H1 (cell line): ENCODE measurements at regions not wholly inside any gene's neighbourhood (a gene's known extent, or its start where the extent isn't known, plus 50 kb on each side); places are given as distances from the start of the nearest gene placed in this dataset.

Source experiments
- CHD7 ChIP-seq: fragments of 300-600 bp; sonication (generic); IDR thresholded peaks from 2 replicates; pipeline ENCODE4 v1.7.1; 2012; ENCODE audit warnings: low read length, moderate library complexity, mild to moderate bottlenecking, inconsistent platforms; ENCODE audit not compliant: insufficient replicate concordance
- E2F6 ChIP-seq: IDR thresholded peaks from 2 replicates; pipeline ENCODE4 v1.6.1; 2012; ENCODE audit warnings: inconsistent platforms
- KDM1A ChIP-seq: fragments of 200-600, 300-600 bp; sonication (generic); IDR thresholded peaks from 2 replicates; pipeline ENCODE4 v1.7.1; 2016; ENCODE audit warnings: mild to moderate bottlenecking, low read length, borderline replicate concordance
- KDM4A ChIP-seq: IDR thresholded peaks from one replicate; pipeline ENCODE4 v1.7.1; 2012; ENCODE audit warnings: low read depth, mild to moderate bottlenecking, moderate library complexity, low read length, inconsistent platforms; ENCODE audit not compliant: severe bottlenecking
- RFX5 ChIP-seq: IDR thresholded peaks from 2 replicates; pipeline ENCODE4 v1.6.1; 2011; ENCODE audit warnings: low read depth, low read length, improper control_type of control experiment, borderline replicate concordance
- SP1 ChIP-seq: IDR thresholded peaks from 2 replicates; pipeline ENCODE4 v1.6.1; 2011; ENCODE audit warnings: low read depth, low read length
- USF2 ChIP-seq: IDR thresholded peaks from 2 replicates; pipeline ENCODE4 v1.6.1; 2011; ENCODE audit warnings: low read length, improper control_type of control experiment

- TF ChIP-seq CHD7 (no peak), KDM4A (no peak), SP1 (no peak), RFX5 (no peak), KDM1A (no peak), E2F6 (no peak), USF2 (no peak)
These were observed 135.8 kb downstream of the RFC3 start (continued) for GRCh38 chr13:33953781-33954180.
